ENCODE measurements at regions not wholly inside any gene's neighbourhood (a gene's known extent, or its start where the extent isn't known, plus 50 kb on each side); places are given as distances from the start of the nearest gene placed in this dataset.

DNA sequence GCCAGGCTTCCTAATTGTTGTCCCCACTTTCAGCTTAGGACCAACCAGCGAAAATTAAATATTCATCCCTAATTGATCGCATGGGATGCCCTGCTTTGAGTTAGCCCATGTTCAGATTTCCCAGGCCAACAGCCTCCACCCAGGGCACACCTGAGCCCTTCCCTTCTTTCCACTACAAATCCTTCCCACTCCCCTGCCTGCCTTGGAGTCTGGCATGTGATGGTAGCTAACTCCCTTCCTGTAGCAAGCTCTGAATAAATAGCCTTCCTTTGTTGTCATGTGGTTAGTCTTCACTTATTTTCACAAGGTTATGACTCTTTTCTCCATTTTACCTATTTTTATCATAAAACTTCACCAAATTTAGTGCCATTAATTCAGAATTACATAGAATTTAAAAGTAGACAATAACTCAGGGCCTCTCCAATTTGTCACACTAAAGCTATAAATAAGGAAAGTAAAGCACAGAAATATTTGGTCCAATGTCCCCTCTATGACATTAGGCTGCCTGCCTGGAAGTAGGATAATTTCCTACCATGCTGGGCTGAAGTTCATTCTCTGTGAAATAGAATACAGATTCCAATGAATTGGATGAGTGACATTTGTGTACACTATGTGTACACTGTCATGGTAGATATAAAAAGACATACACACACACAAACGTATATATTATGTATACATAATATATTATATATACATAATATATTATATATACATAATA, 166.4 kb upstream of the CPEB2 start:
- DNase-seq (ENCODE audit: extremely low read depth in 1 of 11, low read depth in 9 of 11, low spot score in 4 of 11): no peak

DNA sequence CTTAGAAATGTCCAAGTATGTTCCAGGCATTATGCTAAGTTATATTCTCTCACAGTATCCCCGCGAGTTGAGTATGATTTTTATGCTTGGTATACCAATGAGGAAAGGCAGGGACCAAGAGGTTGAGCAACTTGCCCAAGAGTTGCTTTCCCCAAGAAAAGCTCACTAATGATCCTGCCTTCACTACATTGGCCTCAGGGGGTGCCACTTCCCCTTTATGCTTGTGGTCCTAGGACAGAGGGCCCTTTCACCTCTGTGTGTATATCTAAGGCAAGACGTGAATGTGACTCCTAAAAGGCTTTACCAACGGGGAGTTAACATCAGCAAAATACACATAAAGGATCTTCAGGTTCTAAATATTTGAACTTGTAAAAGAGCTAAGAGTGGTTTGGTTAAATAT, 164.4 kb upstream of the CPEB2 start:
- no peak for DNase-seq (ENCODE audit: extremely low read depth in 1 of 11, low read depth in 9 of 11, low spot score in 4 of 11)

DNA sequence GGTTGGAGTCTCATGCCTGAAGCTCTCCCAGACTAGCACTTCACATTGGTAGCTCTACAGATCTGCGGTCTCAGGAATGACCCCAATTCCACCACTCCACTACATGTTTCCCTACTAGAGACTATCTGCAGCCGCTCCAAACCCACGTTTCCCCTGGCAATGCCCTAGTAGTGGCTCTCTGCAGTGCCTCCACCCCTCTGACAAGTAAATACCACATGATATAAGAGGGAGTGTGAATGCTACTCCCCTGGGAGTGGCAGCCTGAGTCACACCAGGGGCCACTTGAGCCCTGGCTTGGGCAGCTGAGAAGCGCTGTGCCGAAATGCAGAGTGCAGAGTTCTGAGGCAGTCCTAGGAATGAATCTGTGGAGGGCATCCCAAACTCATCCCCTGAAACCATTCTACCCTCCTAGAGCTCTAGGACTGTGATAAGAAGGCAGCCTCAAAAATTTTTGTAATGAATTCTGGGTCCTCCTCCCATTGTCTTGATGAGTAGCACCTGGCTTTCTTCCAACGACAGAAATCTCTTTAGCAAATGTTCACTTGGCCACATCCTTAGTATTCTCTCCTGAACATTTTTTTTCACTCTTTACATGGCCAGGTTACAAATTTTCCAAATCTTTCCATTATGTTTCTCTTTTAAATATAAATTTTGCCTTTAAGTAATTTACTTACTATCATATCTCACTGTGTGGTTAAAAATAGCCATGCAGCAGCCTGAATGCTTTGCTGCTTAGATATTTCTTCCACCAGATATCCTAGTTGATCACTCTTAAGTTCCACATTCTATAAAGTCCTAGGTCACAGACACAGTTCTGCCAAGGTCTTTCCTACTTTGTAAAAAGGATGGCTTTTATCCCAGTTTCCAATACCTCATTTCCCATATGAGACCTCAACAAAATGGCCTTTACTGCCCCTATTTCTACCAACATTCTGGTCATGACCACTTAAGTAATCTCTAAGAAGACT, 160.2 kb upstream of the CPEB2 start:
- no peak for DNase-seq (ENCODE audit: extremely low read depth in 1 of 11, low read depth in 9 of 11, low spot score in 4 of 11)

DNA sequence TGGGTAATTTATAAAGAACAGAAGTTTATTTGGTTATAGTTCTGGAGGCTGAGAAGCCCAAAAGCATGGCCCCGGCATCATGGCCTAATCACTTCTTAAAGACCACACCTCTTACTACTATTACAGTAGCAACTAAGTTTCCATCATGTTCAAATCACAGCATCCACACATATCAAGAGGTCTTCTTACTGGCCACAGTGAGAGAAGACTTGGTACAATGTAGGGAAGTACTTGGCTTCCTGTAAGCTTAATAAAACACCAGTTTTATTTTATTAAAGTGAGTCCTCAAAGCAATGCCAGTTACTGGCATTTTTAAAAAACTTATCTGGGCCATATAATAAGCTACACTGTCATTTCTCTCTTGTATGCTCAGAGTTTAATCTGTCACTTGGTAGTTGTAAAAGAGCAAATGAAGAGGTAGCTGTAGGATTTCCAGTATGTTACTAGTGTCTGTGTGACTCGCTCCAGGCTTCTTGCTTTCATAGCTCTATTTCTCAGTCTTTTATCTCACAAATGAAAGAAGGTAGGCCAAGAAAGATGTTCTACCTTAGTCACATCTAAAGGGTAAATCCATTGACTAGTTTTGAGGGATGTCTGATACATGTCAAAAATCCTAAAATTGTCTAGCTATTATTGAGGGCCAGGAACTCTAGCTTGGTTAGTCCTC, 159.2 kb upstream of the CPEB2 start:
- no peak for DNase-seq (ENCODE audit: extremely low read depth in 1 of 11, low read depth in 9 of 11, low spot score in 4 of 11)

GRCh38 chr4:14844061-14844460, 158.2 kb upstream of the CPEB2 start:
- DNase-seq (ENCODE audit: extremely low read depth in 1 of 11, low read depth in 9 of 11, low spot score in 4 of 11): no peak

DNA sequence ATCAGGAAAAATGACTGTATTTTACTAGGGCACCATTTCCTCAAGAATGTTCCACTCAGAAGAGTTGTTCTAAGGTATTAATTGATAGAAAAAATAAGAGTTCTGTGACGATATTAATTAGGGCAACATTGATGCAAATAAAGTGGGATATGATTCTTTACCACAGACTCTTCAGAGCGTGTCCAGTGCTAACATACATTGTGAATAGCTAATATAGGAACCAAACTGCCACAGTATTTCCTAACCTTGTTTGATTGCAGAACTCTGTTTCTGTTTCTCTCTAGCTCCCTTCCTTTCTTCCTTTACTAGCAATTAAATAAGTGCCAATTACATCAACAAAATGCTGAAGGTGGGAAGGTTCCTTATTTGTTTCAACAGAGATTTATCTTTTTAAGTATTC, 154.1 kb upstream of the CPEB2 start:
- DNase-seq (ENCODE audit: extremely low read depth in 1 of 11, low read depth in 9 of 11, low spot score in 4 of 11): no peak

DNA sequence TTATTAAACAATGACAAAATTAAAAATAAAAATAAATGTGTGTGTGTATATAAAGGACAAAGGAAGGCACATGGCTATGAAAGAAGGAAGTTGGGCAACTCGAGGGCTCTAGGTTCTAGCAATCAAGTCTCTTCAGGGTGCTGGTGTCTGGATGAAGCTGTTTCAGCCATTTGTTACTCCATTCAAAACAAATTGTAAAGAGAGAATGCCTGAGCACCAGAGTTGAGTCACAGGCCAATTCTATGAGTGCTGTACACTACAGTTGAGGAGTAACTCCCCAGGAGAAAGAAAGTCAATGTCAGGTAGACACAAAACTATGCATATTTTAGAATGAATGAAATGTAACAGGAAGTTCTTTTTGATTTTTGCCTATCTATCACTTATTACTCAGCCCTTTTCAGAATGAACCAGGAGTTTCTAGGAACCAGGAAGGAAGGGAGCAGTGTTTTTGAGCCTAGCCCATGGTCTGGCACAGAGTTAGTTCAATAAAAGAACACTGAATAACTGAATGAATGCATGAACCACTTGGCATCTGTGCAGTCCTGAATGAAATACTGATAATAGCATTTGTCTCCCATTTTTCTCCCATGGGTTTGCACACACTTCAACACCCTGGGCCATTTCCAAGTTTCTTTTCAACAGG, 151.7 kb upstream of the CPEB2 start:
- no peak for DNase-seq (ENCODE audit: extremely low read depth in 1 of 11, low read depth in 9 of 11, low spot score in 4 of 11)

DNA sequence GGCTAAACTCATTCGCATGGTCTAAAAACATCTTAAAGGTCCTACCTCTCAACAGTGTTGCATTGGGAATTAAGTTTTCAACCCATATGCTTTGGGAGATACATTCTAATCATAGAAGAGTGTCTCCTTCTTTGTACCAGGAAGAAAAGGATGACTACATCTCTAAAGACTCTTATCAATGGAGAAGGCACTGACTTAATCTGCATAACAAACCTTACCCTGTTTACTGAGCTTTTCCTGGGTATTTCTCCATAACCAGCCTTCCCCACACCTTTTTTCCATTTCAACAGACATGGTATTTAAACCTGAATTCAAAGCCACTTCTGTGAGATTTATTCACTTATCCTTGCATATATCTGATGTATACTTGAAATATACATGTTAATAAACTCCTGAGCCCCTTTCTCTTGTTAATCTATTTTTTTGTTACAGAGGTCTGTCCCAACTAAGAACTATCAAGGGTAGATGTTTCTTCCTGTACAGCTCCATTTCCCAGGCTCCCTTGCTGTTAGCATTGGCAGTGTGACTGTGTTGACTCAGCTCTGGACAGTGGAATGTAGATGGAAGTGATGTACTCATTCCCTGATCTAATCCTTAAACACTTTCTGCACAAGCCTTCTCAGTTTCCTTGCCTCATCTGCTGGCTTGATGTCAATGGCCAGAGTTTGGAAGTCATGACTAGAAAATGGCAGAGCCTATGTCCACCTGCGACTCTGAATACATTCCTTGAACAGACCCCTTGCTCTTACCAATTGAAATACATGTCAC, 148.9 kb upstream of the CPEB2 start:
- no peak for DNase-seq (ENCODE audit: extremely low read depth in 1 of 11, low read depth in 9 of 11, low spot score in 4 of 11)

GRCh38 chr4:14855719-14856061, 146.6 kb upstream of the CPEB2 start:
- no peak for DNase-seq (ENCODE audit: extremely low read depth in 1 of 11, low read depth in 9 of 11, low spot score in 4 of 11)

DNA sequence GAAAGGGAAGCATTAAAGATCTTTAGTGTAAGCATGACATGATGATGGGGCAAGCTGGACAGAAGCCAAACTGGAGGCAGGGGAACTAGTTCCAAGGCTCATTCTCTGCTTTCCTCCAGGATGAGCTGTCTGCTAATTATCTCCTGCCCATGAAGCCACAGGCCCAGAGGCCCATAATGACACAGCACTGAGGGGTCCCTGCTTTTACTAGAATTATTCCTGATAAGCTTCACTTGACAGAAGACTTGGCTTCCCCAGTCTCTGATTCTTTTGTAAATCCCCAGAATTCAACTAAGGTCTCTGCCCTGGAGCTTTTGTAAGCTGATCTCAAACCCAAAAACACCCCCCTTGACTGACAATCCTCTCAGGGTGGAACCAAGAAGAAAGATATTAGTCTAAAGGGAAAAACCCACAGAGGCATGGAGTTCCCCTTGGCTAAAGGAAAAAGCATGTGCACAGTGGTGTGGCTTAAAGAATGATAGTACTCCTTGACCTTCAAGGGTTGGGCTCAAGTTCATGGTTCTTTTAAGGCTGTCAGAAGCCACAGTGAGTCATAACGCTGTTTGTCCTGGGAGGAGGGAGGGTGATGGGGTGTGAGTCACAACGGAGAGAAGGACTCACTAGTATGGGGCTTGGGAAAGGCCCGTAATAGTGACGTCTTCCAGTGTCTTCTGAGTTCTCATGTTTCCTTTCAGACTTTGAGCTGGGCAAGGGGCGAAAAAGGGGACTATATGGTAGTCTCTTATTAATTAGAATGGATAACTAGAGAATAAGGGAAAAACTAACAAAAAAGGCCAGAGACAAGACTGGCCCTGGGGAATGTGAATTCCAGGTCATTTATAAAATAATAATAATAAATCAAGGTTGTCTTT, 146.0 kb upstream of the CPEB2 start:
- DNase-seq (ENCODE audit: extremely low read depth in 1 of 11, low read depth in 9 of 11, low spot score in 4 of 11): peak in 1 of 11 donors; percentile 26

DNA sequence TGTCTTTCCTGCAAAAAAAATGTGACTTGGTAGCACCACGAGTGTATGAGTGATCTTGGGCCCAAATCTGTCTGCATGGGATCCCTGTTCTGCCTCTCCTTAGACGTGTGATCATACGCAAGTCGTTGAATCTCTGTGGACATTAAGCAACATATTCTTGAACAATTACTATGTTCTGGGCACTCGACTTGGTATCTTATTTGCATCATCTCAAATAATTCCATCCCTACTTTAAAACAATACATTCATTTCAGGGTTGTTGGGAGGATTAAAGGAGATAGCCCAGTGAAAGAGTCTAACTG, 145.4 kb upstream of the CPEB2 start:
- no peak for DNase-seq (ENCODE audit: extremely low read depth in 1 of 11, low read depth in 9 of 11, low spot score in 4 of 11)

DNA sequence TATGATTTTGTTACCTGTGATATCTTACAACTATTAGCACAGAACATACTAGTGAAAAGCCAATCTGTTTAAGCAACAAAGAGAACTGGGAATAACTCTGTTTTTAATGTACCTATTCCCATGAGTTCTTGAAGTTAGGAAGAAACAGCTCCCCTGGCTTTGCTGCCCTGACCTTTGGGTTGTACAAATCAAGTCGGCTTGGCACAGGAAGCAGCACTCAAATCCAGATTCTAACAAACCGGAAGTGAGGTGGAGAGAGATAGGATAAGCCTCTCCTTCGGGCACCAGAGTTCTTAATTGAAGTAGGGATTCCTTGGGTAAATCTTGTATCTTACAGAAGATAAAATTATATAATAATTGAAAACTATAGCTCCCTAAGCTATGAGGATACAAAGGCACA, 144.8 kb upstream of the CPEB2 start:
- DNase-seq (ENCODE audit: extremely low read depth in 1 of 11, low read depth in 9 of 11, low spot score in 4 of 11): no peak

DNA sequence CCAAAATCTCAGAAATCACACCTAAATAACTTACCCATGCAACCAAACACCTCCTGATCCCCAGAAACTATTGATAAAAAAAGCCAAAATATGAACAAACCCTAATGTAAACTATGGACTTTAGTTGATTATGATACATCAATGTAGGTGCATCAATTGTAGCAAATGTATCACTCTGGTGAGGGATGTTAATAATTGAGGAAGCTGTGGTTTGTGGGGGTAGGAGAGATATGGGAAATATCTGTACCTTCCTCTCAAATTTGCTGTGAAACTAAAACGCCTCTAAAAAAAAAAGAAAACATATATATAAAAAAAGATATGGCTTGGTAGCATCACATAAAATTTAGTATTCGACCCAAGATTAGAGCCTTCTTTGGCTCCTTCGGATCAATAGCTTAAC, 144.3 kb upstream of the CPEB2 start:
- DNase-seq (ENCODE audit: extremely low read depth in 1 of 11, low read depth in 9 of 11, low spot score in 4 of 11): no peak

DNA sequence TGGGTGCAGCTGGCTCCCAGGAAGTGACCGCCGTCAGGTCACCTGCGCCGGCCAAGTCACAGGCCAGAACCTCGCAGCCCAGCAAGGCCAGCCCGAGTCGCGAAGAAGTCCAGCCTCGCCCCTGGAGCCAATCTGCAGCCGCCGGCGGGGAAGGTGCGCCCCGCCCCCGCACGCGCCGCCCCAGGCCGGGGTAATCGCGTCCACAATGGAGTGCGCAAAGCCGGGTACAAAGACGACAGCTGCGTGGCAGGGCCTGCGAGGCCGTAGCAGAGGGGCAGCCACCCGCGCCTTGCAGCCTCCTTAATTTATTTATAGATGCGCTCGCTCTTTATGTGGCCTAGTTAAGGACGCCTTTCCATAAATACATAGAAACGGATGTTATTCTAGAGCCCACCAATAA, 139.4 kb upstream of the CPEB2 start:
- no peak for DNase-seq (ENCODE audit: extremely low read depth in 1 of 11, low read depth in 9 of 11, low spot score in 4 of 11)

DNA sequence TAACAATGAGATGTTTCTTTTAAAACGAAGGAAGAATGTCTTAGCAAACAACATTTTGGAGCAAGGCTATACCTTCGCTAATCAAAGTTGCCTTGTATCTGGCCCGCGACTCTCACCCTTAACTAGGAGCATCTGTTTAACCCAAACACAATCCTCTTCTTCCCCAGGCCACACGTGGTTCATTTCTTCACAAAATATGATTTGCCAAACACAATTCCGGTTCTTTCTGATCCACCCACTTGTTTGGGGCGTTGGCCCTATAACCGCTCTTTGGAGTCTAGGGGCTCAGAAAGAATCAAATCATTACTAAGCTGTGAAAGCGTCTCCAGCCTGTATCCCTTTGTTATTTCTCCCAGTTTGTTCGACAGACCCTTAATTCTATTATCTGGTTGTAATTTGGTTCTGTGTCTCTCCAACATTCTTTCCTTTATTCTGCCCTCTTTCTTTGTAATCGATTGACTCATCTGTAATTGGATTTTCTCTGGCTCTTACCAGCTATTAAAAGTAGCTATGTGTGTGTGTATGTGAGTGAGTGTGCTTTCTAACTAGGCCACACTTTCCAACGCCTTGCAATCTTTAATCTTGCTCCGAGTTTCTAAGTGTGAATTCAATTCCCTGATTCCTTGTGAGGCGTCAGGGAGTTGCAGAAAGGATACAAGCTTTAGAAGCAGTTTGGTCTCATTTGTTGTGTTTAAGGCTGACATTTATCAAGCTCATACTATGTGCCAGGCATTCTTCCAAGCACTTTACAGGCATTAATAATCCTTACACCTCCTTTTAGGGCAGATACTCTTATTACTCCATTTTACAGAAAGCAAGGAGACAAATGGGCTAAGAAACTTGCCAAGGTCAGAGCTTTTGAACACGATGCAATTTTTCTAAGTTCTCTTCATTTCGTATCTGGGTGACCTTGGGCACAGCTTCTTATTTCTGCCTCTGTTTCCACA, 138.6 kb upstream of the CPEB2 start:
- DNase-seq (ENCODE audit: extremely low read depth in 1 of 11, low read depth in 9 of 11, low spot score in 4 of 11): no peak

DNA sequence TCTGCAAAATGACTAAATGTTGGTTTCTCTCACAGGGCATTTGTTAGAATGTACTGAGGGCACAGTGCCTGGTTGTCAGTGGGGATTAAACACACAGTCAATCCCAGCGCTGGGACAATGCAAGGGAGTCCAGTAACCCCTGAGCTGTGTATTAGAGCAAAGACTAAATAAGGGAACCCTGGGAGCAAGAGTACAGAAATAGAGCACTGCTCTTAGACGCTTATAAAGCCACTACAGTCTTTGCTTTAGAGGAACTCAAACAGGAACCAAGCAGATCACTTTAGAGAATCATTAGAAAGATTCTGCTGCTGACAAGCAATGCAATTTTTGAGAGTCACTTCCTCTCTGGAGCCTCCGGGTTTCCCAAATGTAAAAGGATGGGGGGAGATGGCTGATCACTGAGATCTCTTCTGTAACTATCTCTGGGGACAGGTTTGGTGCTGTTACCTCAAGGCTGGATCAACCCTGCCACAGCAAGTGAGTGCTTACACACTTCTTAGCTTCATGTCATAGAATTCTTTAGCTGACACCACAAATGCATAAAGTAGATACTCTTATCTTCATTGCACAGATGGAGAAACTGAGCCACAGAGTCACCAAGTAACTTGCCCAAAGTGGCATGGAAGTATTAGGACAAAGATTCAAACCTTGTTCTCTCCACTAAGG, 137.8 kb upstream of the CPEB2 start:
- no peak for DNase-seq (ENCODE audit: extremely low read depth in 1 of 11, low read depth in 9 of 11, low spot score in 4 of 11)

GRCh38 chr4:14865031-14865366, 137.3 kb upstream of the CPEB2 start:
- DNase-seq (ENCODE audit: extremely low read depth in 1 of 11, low read depth in 9 of 11, low spot score in 4 of 11): no peak

Measured in renal cortex interstitium (tissue), 11 donors.